ENCODE measurements at regions not wholly inside any gene's neighbourhood (a gene's known extent, or its start where the extent isn't known, plus 50 kb on each side); places are given as distances from the start of the nearest gene placed in this dataset.

DNA sequence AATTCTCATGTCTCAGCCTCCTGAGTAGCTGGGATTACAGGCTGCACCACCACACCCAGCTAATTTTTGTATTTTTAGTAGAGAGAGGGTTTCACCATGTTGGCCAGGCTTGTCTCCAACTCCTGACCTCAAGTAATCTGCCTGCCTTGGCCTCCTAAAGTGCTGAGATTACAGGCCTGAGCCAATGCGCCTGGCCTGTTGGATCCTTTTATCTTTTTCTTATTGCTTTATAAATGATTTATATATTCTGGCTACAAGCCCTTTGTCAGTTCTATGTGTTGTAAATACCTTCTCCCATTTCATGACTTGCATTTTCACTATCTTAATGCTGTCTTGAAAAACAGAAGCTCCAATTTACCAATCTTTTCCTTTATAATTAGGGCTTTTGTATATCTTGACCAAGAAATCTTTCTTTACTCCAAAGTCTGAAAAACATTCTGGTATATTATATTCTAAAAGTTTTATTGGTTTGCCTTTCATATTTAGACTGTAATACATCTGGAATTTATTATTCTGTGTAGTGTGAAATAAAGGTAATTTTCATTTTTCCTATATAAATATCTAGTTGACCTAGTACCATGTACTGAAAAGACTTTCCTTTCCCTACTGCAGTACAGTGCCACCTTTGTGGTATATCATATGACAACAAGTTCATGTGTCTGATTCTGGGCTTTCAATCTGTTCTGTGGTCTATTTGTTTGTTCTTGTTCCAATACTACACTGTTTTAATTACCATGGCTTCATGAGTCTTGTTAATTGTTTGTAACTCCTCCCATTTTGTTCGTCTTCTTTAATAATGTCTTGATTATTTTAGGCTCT is 52.9 kb upstream of the RNU6-1 start:
- TF ChIP-seq CTCF (IDR thresholded peaks at IDR 0.05) = no peak
- ChIA-PET CTCF (no interaction called here), POLR2A (no interaction called here)
- Mint-ChIP-seq H3K9me3 (peaks cover 2% of the 10 kb centered on the region), H3K4me1 (ENCODE audit: low read depth) (no peaks in the 10 kb centered on the region), H3K4me3 (no peak overlapping the region), H3K27me3 (peaks cover 9% of the 10 kb centered on the region), H3K36me3 (ENCODE audit: low read depth) (no peaks in the 10 kb centered on the region), H3K27ac (no peak overlapping the region)
- Histone ChIP-seq H3K4me1 (ENCODE audit: insufficient read depth, low read length) (no peaks in the 10 kb centered on the region), H3K9me3 (ENCODE audit: control insufficient read depth in 1 of 2, insufficient read depth in 1 of 2, low read length in 2 of 2) (peaks cover 0 to 4% of the 10 kb centered on the region in 2 experiments), H3K27me3 (ENCODE audit: control insufficient read depth in 1 of 2, insufficient read depth in 2 of 2, low read length in 2 of 2) (peaks cover 0 to 8% of the 10 kb centered on the region in 2 experiments), H3K27ac (ENCODE audit: low read depth in 1 of 2, low read length in 2 of 2) (no peak overlapping the region), H3K36me3 (ENCODE audit: insufficient read depth, low read length) (no peaks in the 10 kb centered on the region), H3K4me3 (ENCODE audit: low read length) (no peak overlapping the region)
- ATAC-seq (ENCODE audit: poor library complexity) = no peak
- intact Hi-C loops (cut with DNase I, micrococcal nuclease) = no loop called here
- DNase-seq = no peak

- Histone ChIP-seq H3K27me3 (ENCODE audit: control insufficient read depth in 1 of 2, insufficient read depth in 2 of 2, low read length in 2 of 2) (peaks cover 0 to 4% of the 10 kb centered on the region in 2 experiments), H3K4me3 (ENCODE audit: low read length) (no peak overlapping the region), H3K9me3 (ENCODE audit: control insufficient read depth in 1 of 2, insufficient read depth in 1 of 2, low read length in 2 of 2) (peaks cover 0 to 4% of the 10 kb centered on the region in 2 experiments), H3K4me1 (ENCODE audit: insufficient read depth, low read length) (no peaks in the 10 kb centered on the region), H3K36me3 (ENCODE audit: insufficient read depth, low read length) (no peaks in the 10 kb centered on the region), H3K27ac (ENCODE audit: low read depth in 1 of 2, low read length in 2 of 2) (no peak overlapping the region)
- no peak for DNase-seq
- no peak for TF ChIP-seq CTCF (IDR thresholded peaks at IDR 0.05)
- Mint-ChIP-seq H3K27me3 (peaks cover 1% of the 10 kb centered on the region), H3K9me3 (peaks cover 2% of the 10 kb centered on the region), H3K4me1 (ENCODE audit: low read depth) (no peaks in the 10 kb centered on the region), H3K36me3 (ENCODE audit: low read depth) (no peaks in the 10 kb centered on the region), H3K27ac (no peak overlapping the region), H3K4me3 (no peak overlapping the region)
- POLR2A ChIA-PET = no interaction called here
- intact Hi-C loops (cut with DNase I, micrococcal nuclease) = no loop called here
- CTCF ChIA-PET = no interaction called here
- ATAC-seq (ENCODE audit: poor library complexity) = no peak
These were observed 55.4 kb upstream of the RNU6-1 start for GRCh38 chr15:67895237-67895636.

DNA sequence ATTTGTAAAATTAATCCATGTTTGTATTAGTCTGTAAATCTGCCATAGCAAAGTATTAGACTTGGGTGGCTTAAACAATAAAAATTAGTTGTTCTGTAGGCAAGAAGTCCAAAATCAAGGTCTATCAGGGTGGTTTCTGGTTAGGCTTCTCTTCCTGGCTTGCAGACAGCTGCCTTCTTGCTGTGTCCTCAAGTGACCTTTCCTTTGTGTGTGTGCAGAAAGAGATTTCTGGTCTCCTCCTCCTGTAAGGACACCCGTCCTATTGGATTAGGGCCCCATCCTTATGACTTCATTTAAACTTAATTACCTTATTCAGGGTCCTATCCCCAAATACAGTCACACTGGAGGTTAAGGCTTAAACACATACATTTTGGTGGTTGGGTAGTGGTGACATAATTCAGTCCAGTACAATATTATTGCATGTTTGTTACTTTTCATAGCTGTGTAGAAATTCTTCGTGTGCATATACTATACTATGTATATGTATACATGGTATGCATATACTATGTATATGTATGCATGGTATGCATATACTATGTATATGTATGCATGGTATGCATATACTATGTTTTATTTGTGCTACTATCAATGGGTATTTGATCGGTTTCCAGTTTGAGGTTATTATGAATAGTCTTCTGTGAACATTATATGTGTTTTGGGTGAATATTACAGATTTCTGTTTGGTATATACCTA is 57.9 kb upstream of the RNU6-1 start:
- H3K4me3 Mint-ChIP-seq = no peak overlapping the region
- DNase-seq (no peak), ATAC-seq (ENCODE audit: poor library complexity) (no peak)
- intact Hi-C loops (cut with DNase I, micrococcal nuclease) = no loop called here
- Histone ChIP-seq H3K36me3 (ENCODE audit: insufficient read depth, low read length) (no peaks in the 10 kb centered on the region), H3K27ac (ENCODE audit: low read depth in 1 of 2, low read length in 2 of 2) (no peak overlapping the region), H3K9me3 (ENCODE audit: control insufficient read depth in 1 of 2, insufficient read depth in 1 of 2, low read length in 2 of 2) (no peaks in the 10 kb centered on the region), H3K4me1 (ENCODE audit: insufficient read depth, low read length) (no peaks in the 10 kb centered on the region), H3K27me3 (ENCODE audit: control insufficient read depth in 1 of 2, insufficient read depth in 2 of 2, low read length in 2 of 2) (no peaks in the 10 kb centered on the region), H3K4me3 (ENCODE audit: low read length) (no peak overlapping the region)
- no peaks in the 10 kb centered on the region for H3K36me3 Mint-ChIP-seq (ENCODE audit: low read depth)
- no peaks in the 10 kb centered on the region for H3K4me1 Mint-ChIP-seq (ENCODE audit: low read depth)
- no peak for TF ChIP-seq CTCF (IDR thresholded peaks at IDR 0.05)
- H3K27me3 Mint-ChIP-seq = no peaks in the 10 kb centered on the region
- ChIA-PET CTCF (no interaction called here), POLR2A (no interaction called here)
- peaks cover 2% of the 10 kb centered on the region for H3K9me3 Mint-ChIP-seq
- no peak overlapping the region for H3K27ac Mint-ChIP-seq
